Epithelial cell of esophagus (primary cell): ENCODE measurements at regions not wholly inside any gene's neighbourhood (a gene's known extent, or its start where the extent isn't known, plus 50 kb on each side); places are given as distances from the start of the nearest gene placed in this dataset.

Source experiments
- DNase-seq: peaks from one replicate; pipeline ENCODE4 v3.0.0; 2010; ENCODE audit warnings: low read depth
- H3K4me3 ChIP-seq: 2 replicates; pipeline ENCODE4 v1.5.1; 2011; ENCODE audit warnings: mild to moderate bottlenecking, low read length, control low read depth
- TF ChIP-seq, protein P1 (sequence below): IDR thresholded peaks from 2 replicates; pipeline ENCODE4 v1.5.1; 2011; ENCODE audit warnings: low read depth, mild to moderate bottlenecking, low read length, control low read depth, inconsistent platforms; ENCODE audit not compliant: insufficient read depth; ENCODE audit errors: missing control alignments

GRCh38 chr4:12573716-12574115, 910.4 kb downstream of the RAB28 start:
- TF ChIP-seq, protein P1, sequence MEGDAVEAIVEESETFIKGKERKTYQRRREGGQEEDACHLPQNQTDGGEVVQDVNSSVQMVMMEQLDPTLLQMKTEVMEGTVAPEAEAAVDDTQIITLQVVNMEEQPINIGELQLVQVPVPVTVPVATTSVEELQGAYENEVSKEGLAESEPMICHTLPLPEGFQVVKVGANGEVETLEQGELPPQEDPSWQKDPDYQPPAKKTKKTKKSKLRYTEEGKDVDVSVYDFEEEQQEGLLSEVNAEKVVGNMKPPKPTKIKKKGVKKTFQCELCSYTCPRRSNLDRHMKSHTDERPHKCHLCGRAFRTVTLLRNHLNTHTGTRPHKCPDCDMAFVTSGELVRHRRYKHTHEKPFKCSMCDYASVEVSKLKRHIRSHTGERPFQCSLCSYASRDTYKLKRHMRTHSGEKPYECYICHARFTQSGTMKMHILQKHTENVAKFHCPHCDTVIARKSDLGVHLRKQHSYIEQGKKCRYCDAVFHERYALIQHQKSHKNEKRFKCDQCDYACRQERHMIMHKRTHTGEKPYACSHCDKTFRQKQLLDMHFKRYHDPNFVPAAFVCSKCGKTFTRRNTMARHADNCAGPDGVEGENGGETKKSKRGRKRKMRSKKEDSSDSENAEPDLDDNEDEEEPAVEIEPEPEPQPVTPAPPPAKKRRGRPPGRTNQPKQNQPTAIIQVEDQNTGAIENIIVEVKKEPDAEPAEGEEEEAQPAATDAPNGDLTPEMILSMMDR: no peak
- no peak for DNase-seq
- no peak overlapping the region for H3K4me3 ChIP-seq

DNA sequence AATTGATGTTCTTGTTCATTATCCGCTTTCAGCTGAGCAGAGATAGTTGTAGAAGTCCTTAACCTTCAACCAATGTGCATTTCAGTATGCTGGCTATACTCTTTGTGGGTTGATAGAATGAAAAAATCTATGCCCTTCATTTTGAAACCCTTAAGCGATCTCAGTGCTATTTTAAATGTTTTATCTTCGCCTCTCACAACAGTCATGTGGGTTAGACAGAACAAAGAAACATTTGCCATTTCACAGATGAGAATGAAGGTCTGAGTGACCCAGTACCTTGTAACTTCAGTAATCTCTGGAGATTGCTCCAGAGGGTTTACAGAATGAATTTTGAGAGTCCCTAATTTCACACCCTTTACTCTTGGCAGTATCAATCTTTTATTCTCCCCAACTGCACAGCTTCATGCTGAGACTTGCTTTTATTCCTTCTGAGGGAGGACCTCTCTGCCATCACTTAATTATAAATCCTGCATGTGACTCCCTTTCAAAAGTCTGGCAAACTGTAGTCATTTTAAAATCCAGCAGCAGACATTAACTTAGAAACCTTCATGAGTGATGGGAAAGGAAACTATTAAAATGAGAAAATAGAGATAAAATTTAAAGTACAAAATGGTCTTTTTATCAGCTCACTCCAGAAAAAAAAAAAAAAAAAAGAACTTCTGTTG, 921.5 kb downstream of the RAB28 start:
- H3K4me3 ChIP-seq: no peak overlapping the region
- TF ChIP-seq, protein P1: no peak
- DNase-seq: no peak

DNA sequence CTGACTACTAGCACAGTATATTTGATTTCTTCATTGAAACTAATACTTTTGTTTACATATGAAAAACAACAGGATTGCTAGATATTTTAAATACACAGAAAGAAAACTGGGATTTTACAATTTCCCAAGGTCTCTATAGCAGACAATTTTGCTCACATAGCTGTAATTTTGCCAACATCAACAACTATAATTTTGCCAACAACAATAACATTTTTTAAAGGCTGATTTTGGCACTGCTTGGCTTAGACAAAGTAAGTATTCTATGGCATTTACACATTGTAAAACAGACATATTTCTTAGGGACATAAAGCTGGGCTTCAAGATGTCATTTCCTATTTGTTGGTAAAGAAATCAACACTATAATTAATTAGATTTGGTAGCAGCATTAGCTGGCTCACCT, 922.1 kb downstream of the RAB28 start:
- no peak for DNase-seq
- TF ChIP-seq, protein P1: no peak
- H3K4me3 ChIP-seq: no peak overlapping the region

GRCh38 chr4:12555011-12555410, 929.1 kb downstream of the RAB28 start:
- TF ChIP-seq, protein P1: no peak
- H3K4me3 ChIP-seq: no peak overlapping the region
- DNase-seq: peak; percentile 45

- no peak for DNase-seq
- no peak overlapping the region for H3K4me3 ChIP-seq
- TF ChIP-seq, protein P1: no peak
Observed at GRCh38 chr4:12548678-12549077, 935.5 kb downstream of the RAB28 start.

DNA sequence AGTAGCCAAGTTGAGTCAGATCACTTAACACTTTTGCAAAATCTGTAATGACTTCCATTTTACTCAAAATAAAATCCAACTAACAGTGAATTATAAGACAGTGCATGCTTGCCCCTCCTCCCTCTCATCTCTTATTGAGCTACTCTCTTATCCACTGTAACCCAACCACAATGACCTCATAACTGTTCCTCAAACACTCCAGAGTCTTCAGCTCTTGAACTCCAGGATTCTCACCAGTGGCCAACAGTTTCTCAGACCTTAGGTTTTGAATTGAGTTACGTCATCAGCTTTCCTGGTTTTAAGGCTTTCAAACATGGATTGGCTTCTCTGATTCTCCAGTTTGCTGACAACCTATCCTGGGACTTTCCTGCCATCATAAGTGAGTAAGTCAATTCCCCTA, 938.3 kb downstream of the RAB28 start:
- TF ChIP-seq, protein P1: no peak
- no peak for DNase-seq
- no peak overlapping the region for H3K4me3 ChIP-seq

- TF ChIP-seq, protein P1: no peak
- no peak for DNase-seq
- no peak overlapping the region for H3K4me3 ChIP-seq
Observed at GRCh38 chr4:12538162-12538561, 946.0 kb downstream of the RAB28 start.
